Liver (tissue), 8 donors: ENCODE measurements at regions not wholly inside any gene's neighbourhood (a gene's known extent, or its start where the extent isn't known, plus 50 kb on each side); places are given as distances from the start of the nearest gene placed in this dataset.
A peak's percentile ranks its signal among the peaks of the same experiment; 100 is the strongest.

ENCODE experiments used
- DNase-seq: peaks from one replicate; pipeline ENCODE4 v3.0.0-alpha.2; 2017; ENCODE audit warnings: low spot score
- H3K27ac ChIP-seq, 2 donors: one replicate each; pipeline ENCODE4 v1.7.0; 2013; ENCODE audit warnings: inconsistent platforms in 2 of 2, low read length in 2 of 2, control low read depth in 1 of 2, low read depth in 1 of 2, mild to moderate bottlenecking in 1 of 2
- H3K27me3 ChIP-seq, 4 donors: one replicate each; pipeline versions ENCODE4 v1.6.1 to v1.7.0; 2013; ENCODE audit warnings: low read length in 3 of 4, inconsistent platforms in 1 of 4, mild to moderate bottlenecking in 1 of 4, moderate library complexity in 1 of 4; ENCODE audit not compliant: control insufficient read depth in 4 of 4, insufficient read depth in 4 of 4
- H3K36me3 ChIP-seq, 4 donors: one replicate each; pipeline versions ENCODE4 v1.6.1 to v1.7.0; 2013; ENCODE audit warnings: low read length in 3 of 4, mild to moderate bottlenecking in 3 of 4, low read depth in 1 of 4, moderate library complexity in 1 of 4; ENCODE audit not compliant: control insufficient read depth in 4 of 4, insufficient read depth in 3 of 4
- H3K4me1 ChIP-seq, 4 donors: one replicate each; pipeline versions ENCODE4 v1.6.1 to v1.7.0; 2013; ENCODE audit warnings: low read length in 3 of 4, mild to moderate bottlenecking in 3 of 4, moderate library complexity in 1 of 4; ENCODE audit not compliant: control insufficient read depth in 4 of 4, insufficient read depth in 4 of 4
- H3K4me3 ChIP-seq, 3 donors: one replicate each; pipeline versions ENCODE4 v1.6.1 to v1.7.0; 2013; ENCODE audit warnings: low read length in 3 of 3, control low read depth in 1 of 3, low read depth in 1 of 3, mild to moderate bottlenecking in 1 of 3
- H3K9ac ChIP-seq, 2 donors: one replicate each; pipeline ENCODE4 v1.7.0; 2013; ENCODE audit warnings: low read length in 2 of 2, mild to moderate bottlenecking in 2 of 2, moderate library complexity in 2 of 2, control low read depth in 1 of 2, low read depth in 1 of 2
- H3K9me3 ChIP-seq, 4 donors: one replicate each; pipeline versions ENCODE4 v1.6.1 to v1.7.0; 2013; ENCODE audit warnings: low read length in 3 of 4; ENCODE audit not compliant: control insufficient read depth in 4 of 4
- ATF3 ChIP-seq: IDR thresholded peaks from 2 replicates; pipeline ENCODE4 v1.6.1; 2016; ENCODE audit warnings: antibody characterized with exemption
- CTCF ChIP-seq: fragments of 150-350 bp; IDR thresholded peaks from 2 replicates; pipeline ENCODE4 v1.5.1; 2017; ENCODE audit warnings: improper control_type of control experiment, low read depth, low read length; ENCODE audit not compliant: missing input control
- EGR1 ChIP-seq, 2 donors: IDR thresholded peaks; 2 replicates each; pipeline ENCODE4 v1.6.1; 2016 to 2018; ENCODE audit warnings: antibody characterized with exemption in 2 of 2, low read depth in 2 of 2
- FOXA1 ChIP-seq: IDR thresholded peaks from 2 replicates; pipeline ENCODE4 v1.6.1; 2016; ENCODE audit warnings: antibody characterized with exemption
- FOXA2 ChIP-seq: IDR thresholded peaks from 2 replicates; pipeline ENCODE4 v1.6.1; 2016; ENCODE audit warnings: antibody characterized with exemption
- GABPA ChIP-seq, 2 donors: IDR thresholded peaks in 1 of 2; conservative IDR thresholded peaks in 1 of 2; 2 replicates each; pipeline ENCODE4 v1.6.1; 2016; ENCODE audit warnings: antibody characterized with exemption in 2 of 2, mild to moderate bottlenecking in 1 of 2, moderate library complexity in 1 of 2
- HNF4A ChIP-seq, 2 donors: conservative IDR thresholded peaks; 2 replicates each; pipeline ENCODE4 v1.6.1; 2016; ENCODE audit warnings: antibody characterized with exemption in 2 of 2, mild to moderate bottlenecking in 2 of 2
- HNF4G ChIP-seq: IDR thresholded peaks from 2 replicates; pipeline ENCODE4 v1.6.1; 2016; ENCODE audit warnings: antibody characterized with exemption
- JUND ChIP-seq, 2 donors: IDR thresholded peaks; 2 replicates each; pipeline ENCODE4 v1.6.1; 2016; ENCODE audit warnings: antibody characterized with exemption in 2 of 2
- MAX ChIP-seq: IDR thresholded peaks from 2 replicates; pipeline ENCODE4 v1.6.1; 2016; ENCODE audit warnings: antibody characterized with exemption
- NR2F2 ChIP-seq: IDR thresholded peaks from 2 replicates; pipeline ENCODE4 v1.6.1; 2016; ENCODE audit warnings: antibody characterized with exemption
- RAD21 ChIP-seq, 2 donors: IDR thresholded peaks; 2 replicates each; pipeline ENCODE4 v1.6.1; 2016; ENCODE audit warnings: antibody characterized with exemption in 2 of 2, mild to moderate bottlenecking in 2 of 2
- REST ChIP-seq: IDR thresholded peaks from 2 replicates; pipeline ENCODE4 v1.6.1; 2016; ENCODE audit warnings: antibody characterized with exemption, mild to moderate bottlenecking
- RXRA ChIP-seq, 2 donors: IDR thresholded peaks; 2 replicates each; pipeline ENCODE4 v1.6.1; 2017 to 2018; ENCODE audit warnings: antibody characterized with exemption in 2 of 2, mild to moderate bottlenecking in 1 of 2
- SP1 ChIP-seq: IDR thresholded peaks from 2 replicates; pipeline ENCODE4 v1.6.1; 2018; ENCODE audit warnings: antibody characterized with exemption, mild to moderate bottlenecking
- TAF1 ChIP-seq: conservative IDR thresholded peaks from 2 replicates; pipeline ENCODE4 v1.6.1; 2016; ENCODE audit warnings: antibody characterized with exemption, mild to moderate bottlenecking
- YY1 ChIP-seq: IDR thresholded peaks from 2 replicates; pipeline ENCODE4 v1.6.1; 2016; ENCODE audit warnings: antibody characterized with exemption, mild to moderate bottlenecking
- ZBTB33 ChIP-seq: IDR thresholded peaks from 2 replicates; pipeline ENCODE4 v1.6.1; 2016; ENCODE audit warnings: antibody characterized with exemption
- WGBS: extraction: QIAGEN DNeasy Blood & Tissue Kit; methylation state at CpG from one replicate; pipeline ENCODE4 v1.1.7; 2013; 5-methylcytosine and 5-hydroxymethylcytosine counted together
- donor health status: healthy.
- donor health status: healthy.
- donor health status: healthy.
- donor health status: healthy.
- donor health status: healthy.

- Histone ChIP-seq H3K9me3 (no peaks in the 10 kb centered on the region), H3K27ac (peak overlapping the region in 1 of 2 donors; percentile 48), H3K9ac (no peak overlapping the region), H3K4me3 (no peak overlapping the region), H3K36me3 (no peaks in the 10 kb centered on the region), H3K27me3 (no peaks in the 10 kb centered on the region), H3K4me1 (peaks cover 0 to 2% (median 0%) of the 10 kb centered on the region in 4 donors)
- TF ChIP-seq FOXA2 (no peak), JUND (IDR thresholded peaks at IDR 0.05) (no peak), SP1 (no peak), RXRA (IDR thresholded peaks at IDR 0.05) (no peak), FOXA1 (no peak), RAD21 (IDR thresholded peaks at IDR 0.05) (no peak), NR2F2 (no peak), ATF3 (no peak), EGR1 (IDR thresholded peaks at IDR 0.05; ENCODE audit: low read depth in 2 of 2) (no peak), MAX (no peak), YY1 (no peak), TAF1 (no peak), HNF4A (conservative IDR thresholded peaks at IDR 0.05) (no peak), ZBTB33 (no peak), GABPA (IDR thresholded peaks at IDR 0.05 in 1 of 2, conservative IDR thresholded peaks at IDR 0.05 in 1 of 2) (no peak), REST (no peak)
- DNase-seq: no peak
- WGBS: 93% methylated on average over 1 of the region's 1 CpG
Observed at GRCh38 chr18:22550861-22551260, 133.1 kb upstream of the CTAGE1 start.

GRCh38 chr18:22551536-22552151 is 133.9 kb upstream of the CTAGE1 start:
- H3K36me3 ChIP-seq: no peaks in the 10 kb centered on the region
- H3K9me3 ChIP-seq: no peaks in the 10 kb centered on the region
- H3K9ac ChIP-seq: no peak overlapping the region
- DNase-seq: no peak
- peaks cover 0 to 6% (median 2%) of the 10 kb centered on the region in 4 donors for H3K4me1 ChIP-seq
- H3K27ac ChIP-seq: peak overlapping the region in 1 of 2 donors; percentile 48
- TF ChIP-seq MAX (peak; percentile 3), HNF4G (no peak), RXRA (IDR thresholded peaks at IDR 0.05) (peak; percentile 58 to 79), NR2F2 (no peak), RAD21 (IDR thresholded peaks at IDR 0.05) (peak in 1 of 2 donors; percentile 6), HNF4A (conservative IDR thresholded peaks at IDR 0.05) (peak; percentile 37 to 52), FOXA2 (no peak), CTCF (no peak), YY1 (peak; percentile 20), SP1 (no peak), ZBTB33 (no peak), ATF3 (no peak)
- no peaks in the 10 kb centered on the region for H3K27me3 ChIP-seq
- 56% methylated on average over 5 of the region's 5 CpGs for WGBS
- H3K4me3 ChIP-seq: no peak overlapping the region
